NCI-H748 (cell line): ENCODE measurements at regions not wholly inside any gene's neighbourhood (a gene's known extent, or its start where the extent isn't known, plus 50 kb on each side); places are given as distances from the start of the nearest gene placed in this dataset.
"Not testable (repeated sequence)": the region's sequence is repeated elsewhere in the genome, so short reads cannot be mapped to it uniquely, and the experiment has no call there.

Source experiments
- DNase-seq: peaks from one replicate; lab custom pipeline; 2025; ENCODE audit not compliant: unreplicated experiment; lab: John Stamatoyannopoulos, UW

GRCh38 chr5:104128348-104128747 lies 565.8 kb upstream of the NUDT12 start:
- no peak for DNase-seq

- no peak for DNase-seq
Observed at GRCh38 chr5:104126980-104127379, 564.4 kb upstream of the NUDT12 start.

GRCh38 chr5:104119529-104119928 lies 556.9 kb upstream of the NUDT12 start:
- DNase-seq = no peak

GRCh38 chr5:104111632-104112031 lies 549.0 kb upstream of the NUDT12 start:
- no peak for DNase-seq

GRCh38 chr5:104096451-104096850 lies 533.9 kb upstream of the NUDT12 start:
- no peak for DNase-seq

GRCh38 chr5:104095527-104095926 lies 532.9 kb upstream of the NUDT12 start:
- DNase-seq = no peak

- DNase-seq = no peak
Observed at GRCh38 chr5:104088876-104089778, 526.5 kb upstream of the NUDT12 start.

GRCh38 chr5:104084896-104085295 lies 522.3 kb upstream of the NUDT12 start:
- DNase-seq = peak; percentile 94

- DNase-seq = no peak
Observed at GRCh38 chr5:104082754-104083153, 520.2 kb upstream of the NUDT12 start.

- DNase-seq = no peak
Observed at GRCh38 chr5:104081232-104081631, 518.6 kb upstream of the NUDT12 start.

- DNase-seq = peak; percentile 31
Observed at GRCh38 chr5:104080646-104081175, 518.1 kb upstream of the NUDT12 start.

GRCh38 chr5:104079861-104080645 lies 517.5 kb upstream of the NUDT12 start:
- not testable (repeated sequence) for DNase-seq

GRCh38 chr5:104071887-104072286 lies 509.3 kb upstream of the NUDT12 start:
- DNase-seq = no peak

GRCh38 chr5:104062621-104063377 lies 500.2 kb upstream of the NUDT12 start:
- no peak for DNase-seq

- DNase-seq = no peak
Observed at GRCh38 chr5:104061707-104062106, 499.1 kb upstream of the NUDT12 start.

- no peak for DNase-seq
Observed at GRCh38 chr5:104053353-104053649, 490.7 kb upstream of the NUDT12 start.

GRCh38 chr5:104052558-104053352 lies 490.2 kb upstream of the NUDT12 start:
- no peak for DNase-seq

- DNase-seq = no peak
Observed at GRCh38 chr5:104050436-104050835, 487.8 kb upstream of the NUDT12 start.

GRCh38 chr5:104049752-104050151 lies 487.2 kb upstream of the NUDT12 start:
- DNase-seq = no peak

- no peak for DNase-seq
Observed at GRCh38 chr5:104048231-104048630, 485.6 kb upstream of the NUDT12 start.
